ENCODE measurements at regions not wholly inside any gene's neighbourhood (a gene's known extent, or its start where the extent isn't known, plus 50 kb on each side); places are given as distances from the start of the nearest gene placed in this dataset.
A peak's percentile ranks its signal among the peaks of the same experiment; 100 is the strongest.

DNA sequence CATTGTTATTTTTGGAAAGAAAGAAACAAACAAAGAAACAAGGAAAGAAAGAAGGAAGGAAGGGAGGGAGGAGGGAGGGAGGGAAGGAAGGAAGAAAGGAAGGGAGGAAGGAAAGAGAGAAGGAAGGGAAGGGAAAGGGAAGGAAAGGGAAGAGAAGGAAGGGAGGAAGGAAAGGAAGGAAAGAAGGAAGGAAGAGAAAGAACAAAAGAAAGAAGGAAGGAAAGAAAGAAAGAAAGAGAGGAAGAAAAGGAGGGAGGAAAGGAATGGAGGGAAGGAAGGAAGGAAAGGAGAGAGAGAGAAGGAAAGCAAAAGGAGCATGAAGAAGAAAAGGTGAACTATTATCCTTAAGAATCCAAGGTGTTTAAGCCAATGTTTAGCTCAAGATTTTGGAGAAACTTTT, 262.7 kb upstream of the STT3B start:
- H3K36me3 ChIP-seq, result no peaks in the 10 kb centered on the region
- no peak for DNase-seq (ENCODE audit: low read depth in 1 of 2, low spot score in 2 of 2)
- no peaks in the 10 kb centered on the region for H3K9me3 ChIP-seq (replicated peaks)
- no peak overlapping the region for H3K27ac ChIP-seq
- no peaks in the 10 kb centered on the region for H3K27me3 ChIP-seq (replicated peaks)
- H3K4me3 ChIP-seq, result no peak overlapping the region
- peaks cover 9% of the 10 kb centered on the region for H3K4me1 ChIP-seq (replicated peaks)

- Histone ChIP-seq H3K36me3 (no peaks in the 10 kb centered on the region), H3K9me3 (replicated peaks) (no peaks in the 10 kb centered on the region), H3K27ac (peak overlapping the region; percentile 74), H3K4me1 (replicated peaks) (peaks cover 18% of the 10 kb centered on the region), H3K4me3 (no peak overlapping the region), H3K27me3 (replicated peaks) (no peaks in the 10 kb centered on the region)
- DNase-seq (ENCODE audit: low read depth in 1 of 2, low spot score in 2 of 2), result peak in 1 of 2 experiments; percentile 4
Measured at GRCh38 chr3:31274326-31275024, 258.2 kb upstream of the STT3B start.

DNA sequence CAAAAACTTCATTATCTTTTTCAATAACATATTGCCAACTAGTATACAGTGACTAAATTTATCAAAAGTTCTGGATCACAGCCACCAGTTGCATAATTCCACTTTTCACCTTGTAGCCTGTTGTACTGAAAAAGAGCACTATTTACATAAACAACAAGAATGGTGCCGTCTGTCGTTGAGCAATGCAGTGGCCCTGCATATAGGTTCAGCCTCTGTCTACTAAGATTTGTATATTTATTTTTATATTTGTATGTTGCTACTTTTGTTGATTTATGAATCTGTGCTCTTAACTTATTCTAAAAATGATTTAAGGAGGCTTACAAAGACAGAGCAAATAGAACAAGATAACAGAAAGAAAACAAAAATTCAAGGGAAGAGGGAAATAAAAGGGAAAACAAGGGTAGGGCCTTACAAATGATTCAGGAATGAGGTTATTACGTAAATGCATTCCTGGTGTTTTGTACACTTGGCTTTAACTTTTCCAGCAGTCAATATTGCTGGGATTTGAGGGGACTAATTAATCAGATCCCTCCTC, 257.6 kb upstream of the STT3B start:
- Histone ChIP-seq H3K36me3 (no peaks in the 10 kb centered on the region), H3K27ac (peak overlapping the region; percentile 74), H3K27me3 (replicated peaks) (no peaks in the 10 kb centered on the region), H3K4me3 (no peak overlapping the region), H3K4me1 (replicated peaks) (peaks cover 18% of the 10 kb centered on the region), H3K9me3 (replicated peaks) (no peaks in the 10 kb centered on the region)
- peak in 1 of 2 experiments; percentile 44 for DNase-seq (ENCODE audit: low read depth in 1 of 2, low spot score in 2 of 2)

DNA sequence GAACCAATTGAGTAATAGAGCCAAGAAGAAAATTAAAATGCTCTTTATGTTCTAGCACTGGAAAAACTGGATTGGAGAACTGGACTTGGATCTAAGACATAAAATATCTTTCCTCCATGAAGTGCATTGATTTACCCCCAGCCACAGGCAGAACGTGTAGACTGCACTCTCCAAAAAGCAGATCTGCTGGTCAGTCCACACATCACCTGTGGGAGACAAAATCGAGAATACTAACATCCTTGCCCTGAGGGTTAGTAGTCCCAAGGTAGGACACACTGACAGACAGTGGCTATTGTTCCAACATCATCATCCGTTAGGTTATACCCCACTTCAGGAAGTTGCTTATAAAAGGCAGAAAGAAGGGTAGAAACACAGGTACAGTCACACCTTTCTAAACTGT, 257.1 kb upstream of the STT3B start:
- no peak for DNase-seq (ENCODE audit: low read depth in 1 of 2, low spot score in 2 of 2)
- Histone ChIP-seq H3K4me3 (no peak overlapping the region), H3K9me3 (replicated peaks) (no peaks in the 10 kb centered on the region), H3K27ac (peak overlapping the region; percentile 74), H3K27me3 (replicated peaks) (no peaks in the 10 kb centered on the region), H3K4me1 (replicated peaks) (peaks cover 18% of the 10 kb centered on the region), H3K36me3 (no peaks in the 10 kb centered on the region)

DNA sequence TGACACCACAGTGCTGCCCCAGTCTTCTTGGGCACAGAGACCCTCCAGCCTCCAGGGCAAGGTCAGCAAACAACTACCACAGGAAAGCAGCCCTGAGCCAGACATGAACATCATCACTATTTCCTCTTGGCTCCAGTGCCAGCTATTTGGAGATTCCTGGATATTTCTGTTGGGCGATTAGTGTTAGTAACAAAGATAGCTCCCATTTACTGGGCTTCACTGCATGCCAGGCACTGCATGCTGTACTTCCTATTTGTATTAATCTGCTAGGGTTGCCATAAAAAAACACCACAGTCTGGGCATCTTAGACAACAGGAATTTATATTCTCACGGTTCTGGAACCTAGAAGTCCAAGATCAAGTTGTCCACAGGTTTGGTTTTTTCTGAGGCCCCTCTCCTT, 255.1 kb upstream of the STT3B start:
- no peaks in the 10 kb centered on the region for H3K36me3 ChIP-seq
- H3K9me3 ChIP-seq (replicated peaks), result no peaks in the 10 kb centered on the region
- peaks cover 18% of the 10 kb centered on the region for H3K4me1 ChIP-seq (replicated peaks)
- no peak for DNase-seq (ENCODE audit: low read depth in 1 of 2, low spot score in 2 of 2)
- H3K27me3 ChIP-seq (replicated peaks), result no peaks in the 10 kb centered on the region
- H3K4me3 ChIP-seq, result no peak overlapping the region
- H3K27ac ChIP-seq, result no peak overlapping the region

DNA sequence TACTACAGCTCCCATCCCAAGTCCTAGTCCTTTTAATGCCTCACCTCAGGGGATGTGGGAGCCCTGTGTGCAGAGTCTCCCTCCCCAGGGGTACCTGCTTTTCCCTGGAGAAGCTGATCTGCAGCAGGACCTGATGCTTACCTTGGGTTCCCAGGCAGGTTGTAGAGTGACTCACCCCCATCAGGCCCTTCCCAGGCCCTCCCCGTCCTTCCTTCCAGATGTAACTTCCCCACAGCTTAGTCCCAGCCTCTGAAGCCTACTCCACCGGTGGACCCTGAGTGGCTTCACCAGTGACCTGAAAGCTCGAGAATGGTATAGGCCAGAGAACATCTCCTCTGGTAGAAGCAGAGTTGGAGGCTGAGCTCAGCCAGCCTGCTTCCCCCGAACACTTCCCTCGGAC, 254.2 kb upstream of the STT3B start:
- no peak overlapping the region for H3K4me3 ChIP-seq
- no peaks in the 10 kb centered on the region for H3K27me3 ChIP-seq (replicated peaks)
- no peaks in the 10 kb centered on the region for H3K9me3 ChIP-seq (replicated peaks)
- H3K27ac ChIP-seq, result no peak overlapping the region
- peaks cover 18% of the 10 kb centered on the region for H3K4me1 ChIP-seq (replicated peaks)
- no peaks in the 10 kb centered on the region for H3K36me3 ChIP-seq
- no peak for DNase-seq (ENCODE audit: low read depth in 1 of 2, low spot score in 2 of 2)

GRCh38 chr3:31284776-31285175, 247.9 kb upstream of the STT3B start:
- Histone ChIP-seq H3K36me3 (no peaks in the 10 kb centered on the region), H3K27ac (no peak overlapping the region), H3K4me1 (replicated peaks) (peaks cover 13% of the 10 kb centered on the region), H3K27me3 (replicated peaks) (no peaks in the 10 kb centered on the region), H3K4me3 (no peak overlapping the region), H3K9me3 (replicated peaks) (no peaks in the 10 kb centered on the region)
- DNase-seq (ENCODE audit: low read depth in 1 of 2, low spot score in 2 of 2), result no peak

DNA sequence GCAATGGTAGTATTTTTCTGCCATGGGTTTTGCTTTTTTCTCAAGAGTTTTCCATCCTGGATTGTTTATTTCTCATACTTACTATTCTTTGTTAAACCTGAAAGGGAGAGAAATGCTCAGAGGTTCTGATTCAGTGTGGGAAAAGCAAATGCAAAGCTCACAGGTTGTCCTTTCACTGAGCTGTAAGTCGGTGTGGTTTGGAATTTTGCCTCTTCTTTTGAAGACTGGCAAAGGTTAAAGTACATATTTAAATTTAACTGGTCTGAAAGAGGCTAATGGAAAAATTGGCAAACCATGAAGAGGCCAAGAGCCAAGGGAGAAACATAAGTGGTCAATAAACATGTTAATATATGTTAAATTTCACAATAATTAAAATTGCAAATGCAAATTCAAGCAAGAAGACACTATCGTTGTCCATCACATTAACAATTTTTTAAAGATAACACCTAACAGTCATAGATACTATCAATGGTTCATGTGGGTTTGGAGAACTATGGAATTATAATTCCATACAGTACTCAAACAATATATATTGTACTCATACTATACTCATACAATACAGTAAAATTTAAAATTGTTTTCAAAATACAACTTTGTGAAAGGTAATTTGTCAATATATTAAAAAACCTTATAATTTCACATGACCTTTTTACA, 246.8 kb upstream of the STT3B start:
- Histone ChIP-seq H3K9me3 (replicated peaks) (no peaks in the 10 kb centered on the region), H3K27me3 (replicated peaks) (no peaks in the 10 kb centered on the region), H3K4me1 (replicated peaks) (peaks cover 13% of the 10 kb centered on the region), H3K36me3 (no peaks in the 10 kb centered on the region), H3K4me3 (no peak overlapping the region), H3K27ac (no peak overlapping the region)
- no peak for DNase-seq (ENCODE audit: low read depth in 1 of 2, low spot score in 2 of 2)

DNA sequence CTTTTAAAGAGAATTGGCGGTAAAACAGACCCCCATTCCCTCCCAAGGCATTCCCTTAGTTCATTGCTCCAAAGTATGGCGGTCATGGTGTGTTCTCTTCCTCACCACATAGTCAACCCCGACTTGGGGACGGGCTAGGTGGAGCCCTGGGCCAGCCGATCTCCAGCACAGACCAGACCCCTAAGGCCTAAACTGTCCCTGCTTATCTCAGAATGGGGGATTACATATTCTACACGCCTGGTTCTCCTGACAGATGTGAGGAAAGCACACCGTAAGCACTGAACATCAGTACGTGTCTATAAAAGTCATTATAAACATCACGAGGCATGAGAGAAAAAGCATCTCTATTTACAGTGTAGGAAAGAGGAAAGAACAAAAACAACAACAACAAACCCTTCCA, 244.5 kb upstream of the STT3B start:
- no peak for DNase-seq (ENCODE audit: low read depth in 1 of 2, low spot score in 2 of 2)
- Histone ChIP-seq H3K9me3 (replicated peaks) (no peaks in the 10 kb centered on the region), H3K36me3 (no peaks in the 10 kb centered on the region), H3K27ac (no peak overlapping the region), H3K27me3 (replicated peaks) (no peaks in the 10 kb centered on the region), H3K4me1 (replicated peaks) (peaks cover 13% of the 10 kb centered on the region), H3K4me3 (no peak overlapping the region)

DNA sequence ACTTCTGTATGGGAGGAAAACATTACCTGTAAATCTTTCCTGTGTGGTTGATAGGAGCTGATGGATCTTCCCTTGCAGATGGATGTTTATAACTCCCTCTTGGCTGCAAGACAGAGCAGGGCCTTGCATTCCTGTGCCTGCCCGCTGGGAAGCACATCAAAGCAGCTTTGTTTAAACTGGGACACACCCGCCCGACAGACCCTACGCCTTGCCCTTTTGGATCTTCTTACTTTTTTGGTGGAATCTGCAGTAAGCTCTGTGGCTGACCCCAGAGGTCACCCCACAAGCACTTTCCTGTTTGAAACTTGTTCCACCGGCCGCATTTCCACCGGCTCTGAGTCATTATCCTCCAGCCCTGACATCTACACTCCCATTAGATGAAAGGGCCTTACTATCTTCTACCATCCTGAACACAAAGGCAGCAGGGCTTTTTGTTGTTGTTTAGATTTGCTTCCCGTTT, 244.1 kb upstream of the STT3B start:
- Histone ChIP-seq H3K27ac (no peak overlapping the region), H3K4me3 (no peak overlapping the region), H3K27me3 (replicated peaks) (no peaks in the 10 kb centered on the region), H3K36me3 (no peaks in the 10 kb centered on the region), H3K9me3 (replicated peaks) (no peaks in the 10 kb centered on the region), H3K4me1 (replicated peaks) (peaks cover 13% of the 10 kb centered on the region)
- peak; percentile 42 to 46 for DNase-seq (ENCODE audit: low read depth in 1 of 2, low spot score in 2 of 2)

- Histone ChIP-seq H3K9me3 (replicated peaks) (no peaks in the 10 kb centered on the region), H3K4me3 (no peak overlapping the region), H3K27ac (no peak overlapping the region), H3K36me3 (no peaks in the 10 kb centered on the region), H3K27me3 (replicated peaks) (no peaks in the 10 kb centered on the region), H3K4me1 (replicated peaks) (peaks cover 16% of the 10 kb centered on the region)
- DNase-seq (ENCODE audit: low read depth in 1 of 2, low spot score in 2 of 2), result no peak
Measured at GRCh38 chr3:31289584-31289983, 243.1 kb upstream of the STT3B start.

- no peaks in the 10 kb centered on the region for H3K36me3 ChIP-seq
- H3K4me3 ChIP-seq, result no peak overlapping the region
- H3K27me3 ChIP-seq (replicated peaks), result no peaks in the 10 kb centered on the region
- DNase-seq (ENCODE audit: low read depth in 1 of 2, low spot score in 2 of 2), result no peak
- H3K27ac ChIP-seq, result no peak overlapping the region
- H3K4me1 ChIP-seq (replicated peaks), result peaks cover 16% of the 10 kb centered on the region
- H3K9me3 ChIP-seq (replicated peaks), result no peaks in the 10 kb centered on the region
Measured at GRCh38 chr3:31290046-31290445, 242.7 kb upstream of the STT3B start.

- Histone ChIP-seq H3K27me3 (replicated peaks) (no peaks in the 10 kb centered on the region), H3K4me3 (no peak overlapping the region), H3K27ac (no peak overlapping the region), H3K9me3 (replicated peaks) (no peaks in the 10 kb centered on the region), H3K36me3 (no peaks in the 10 kb centered on the region), H3K4me1 (replicated peaks) (peaks cover 16% of the 10 kb centered on the region)
- no peak for DNase-seq (ENCODE audit: low read depth in 1 of 2, low spot score in 2 of 2)
Measured at GRCh38 chr3:31291818-31292217, 240.9 kb upstream of the STT3B start.

- Histone ChIP-seq H3K9me3 (replicated peaks) (no peaks in the 10 kb centered on the region), H3K27me3 (replicated peaks) (no peaks in the 10 kb centered on the region), H3K27ac (no peak overlapping the region), H3K4me3 (no peak overlapping the region), H3K4me1 (replicated peaks) (peaks cover 3% of the 10 kb centered on the region), H3K36me3 (no peaks in the 10 kb centered on the region)
- DNase-seq (ENCODE audit: low read depth in 1 of 2, low spot score in 2 of 2), result no peak
Measured at GRCh38 chr3:31294430-31295149, 238.1 kb upstream of the STT3B start.

Measured in SJSA1 (cell line).